Heart left ventricle (tissue), 16 donors: ENCODE measurements at regions not wholly inside any gene's neighbourhood (a gene's known extent, or its start where the extent isn't known, plus 50 kb on each side); places are given as distances from the start of the nearest gene placed in this dataset.

Source experiments
- ATAC-seq, 4 donors: fragments of 200-7000 bp; cut with Tn5 transposase; one replicate each; pipeline ENCODE4 v1.9.1; 2020 to 2022; ENCODE audit warnings: moderate library complexity in 4 of 4, mild to moderate bottlenecking in 3 of 4, moderate number of reproducible peaks in 1 of 4
- DNase-seq, 5 donors: peaks; one replicate each; pipeline ENCODE4 v3.0.0-alpha.2; 2020
- H3K27ac ChIP-seq, 12 donors: fragments of 200-600 bp; sonication (generic) in 4 of 12; one replicate each; pipeline versions ENCODE4 v1.5.0 to v1.8.0; 2016 to 2022; ENCODE audit warnings: mild to moderate bottlenecking in 2 of 12
- H3K27me3 ChIP-seq, 9 donors: fragments of 200-600 bp; sonication (generic) in 2 of 9; one replicate each; pipeline versions ENCODE4 v1.5.1 to v1.8.0; 2016 to 2022; ENCODE audit warnings: mild to moderate bottlenecking in 3 of 9
- H3K36me3 ChIP-seq, 9 donors: fragments of 200-600 bp; sonication (generic) in 2 of 9; one replicate each; pipeline versions ENCODE4 v1.5.0 to v1.8.0; 2018 to 2022; ENCODE audit warnings: mild to moderate bottlenecking in 2 of 9
- H3K4me1 ChIP-seq, 12 donors: fragments of 200-600 bp; sonication (generic) in 4 of 12; one replicate each; pipeline versions ENCODE4 v1.5.0 to v1.8.0; 2016 to 2022; ENCODE audit warnings: mild to moderate bottlenecking in 3 of 12
- H3K4me3 ChIP-seq, 12 donors: fragments of 200-600 bp; sonication (generic) in 4 of 12; one replicate each; pipeline versions ENCODE4 v1.5.0 to v1.8.0; 2017 to 2022; ENCODE audit warnings: mild to moderate bottlenecking in 9 of 12, moderate library complexity in 4 of 12
- H3K9me3 ChIP-seq, 12 donors: fragments of 200-600 bp; sonication (generic) in 4 of 12; one replicate each; pipeline versions ENCODE4 v1.5.0 to v1.8.0; 2016 to 2022; ENCODE audit warnings: mild to moderate bottlenecking in 1 of 12
- CTCF ChIP-seq, 12 donors: fragments of 200-600 bp; sonication (generic) in 4 of 12; IDR thresholded peaks; one replicate each; pipeline versions ENCODE4 v1.5.0 to v1.8.0; 2018 to 2022; ENCODE audit warnings: antibody characterized with exemption in 12 of 12, mild to moderate bottlenecking in 5 of 12
- POLR2A ChIP-seq, 2 donors: fragments of 450-650 bp; IDR thresholded peaks; one replicate each; pipeline ENCODE4 v1.6.1; 2017; ENCODE audit warnings: antibody characterized with exemption in 2 of 2, mild to moderate bottlenecking in 2 of 2, moderate library complexity in 2 of 2
- WGBS, 4 donors: extraction: QIAGEN DNeasy Blood & Tissue Kit in 2 of 4; methylation state at CpG; one replicate each; pipeline versions ENCODE4 v1.1.5 to v1.1.7; 2013 to 2018; 5-methylcytosine and 5-hydroxymethylcytosine counted together
- intact Hi-C, 10 donors: fragments of 100-400 bp; cut with DNase I; formaldehyde crosslinking; loops; one replicate each; pipeline versions ENCODE4 v1.11.1 to v1.14.2; 2022
- donor health status: ischemic (EF 13 %, LVEDD 7.1; RV severe dilation, severe dysfunction).
- donor health status: healthy with polysubstance abuse.
- donor health status: DM: no; HTN: yes; CAD: no.
- donor health status: DM: no; HTN: no; CAD: no.
- donor health status: ischemic (EF 25% LVEDD 6.9; RV normal size, moderate dysfunction).
- donor health status: ischemic (EF 25% LVEDD 5.7; RV mildly dilated, moderate dysfunction).
- donor health status: healthy.
- donor health status: DM: yes; HTN: yes; CAD: no.
- donor health status: ischemic (EF 35%, LVEDD 5.7; RV mildly dilated, moderate dysfunction).
- donor health status: nonischemic (EF 11% LVEDD 7.7; RV severe dilation, severe dysfunction).
- donor health status: DM: yes; HTN: yes; CAD: no.
- donor health status: PGD.
- donor health status: ischemic (EF 29% LVEDD 5.4; RV normal size, mild dysfunction).
- donor health status: nonischemic (EF 23%, LVEDD 6.1; RV moderate dilation, normal function).

DNA sequence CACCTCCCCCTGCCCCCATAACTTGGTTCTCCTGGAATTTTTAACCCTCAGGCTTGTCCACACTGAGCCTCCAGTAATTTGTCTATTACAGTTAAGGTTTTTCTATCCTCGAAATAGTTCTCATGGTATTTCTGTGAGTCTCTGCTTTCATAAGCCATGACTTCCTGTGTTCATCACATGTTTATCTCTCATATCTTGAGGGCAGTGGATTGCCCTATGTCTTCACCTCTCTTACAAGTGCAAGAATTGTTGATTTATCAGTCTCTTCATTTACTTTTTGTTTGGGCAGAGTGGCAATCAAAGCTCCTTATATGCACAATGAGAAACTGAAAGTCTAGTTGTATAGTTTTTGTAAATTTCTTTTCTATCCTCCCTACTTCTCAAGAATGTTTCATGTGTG, 328.4 kb downstream of the PLA2G4A start:
- Histone ChIP-seq H3K4me3 (no peak overlapping the region), H3K27ac (no peak overlapping the region), H3K27me3 (no peaks in the 10 kb centered on the region), H3K9me3 (peaks cover 0 to 20% (median 14%) of the 10 kb centered on the region in 12 donors), H3K36me3 (no peaks in the 10 kb centered on the region), H3K4me1 (no peaks in the 10 kb centered on the region)
- ATAC-seq (no peak), DNase-seq (no peak)
- 57 to 64% (median 60%) methylated on average over 1 of the region's 1 CpG for WGBS, 4 donors
- TF ChIP-seq CTCF (IDR thresholded peaks at IDR 0.05) (no peak), POLR2A (IDR thresholded peaks at IDR 0.05) (no peak)
- intact Hi-C loops = no loop called here

GRCh38 chr1:187157552-187157951, 328.8 kb downstream of the PLA2G4A start:
- TF ChIP-seq CTCF (IDR thresholded peaks at IDR 0.05) (no peak), POLR2A (IDR thresholded peaks at IDR 0.05) (no peak)
- Histone ChIP-seq H3K27ac (no peak overlapping the region), H3K9me3 (peaks cover 0 to 18% (median 11%) of the 10 kb centered on the region in 12 donors), H3K4me3 (no peak overlapping the region), H3K36me3 (no peaks in the 10 kb centered on the region), H3K4me1 (no peaks in the 10 kb centered on the region), H3K27me3 (no peaks in the 10 kb centered on the region)
- intact Hi-C loops = no loop called here
- no peak for DNase-seq
- WGBS, 4 donors = 50 to 79% (median 64%) methylated on average over 2 of the region's 2 CpGs
- ATAC-seq = no peak

- Histone ChIP-seq H3K9me3 (peaks cover 0 to 18% (median 0%) of the 10 kb centered on the region in 12 donors), H3K36me3 (no peaks in the 10 kb centered on the region), H3K4me3 (no peak overlapping the region), H3K27ac (no peak overlapping the region), H3K4me1 (no peaks in the 10 kb centered on the region), H3K27me3 (no peaks in the 10 kb centered on the region)
- DNase-seq = no peak
- no peak for ATAC-seq
- TF ChIP-seq POLR2A (IDR thresholded peaks at IDR 0.05) = no peak
- no peak for TF ChIP-seq CTCF (IDR thresholded peaks at IDR 0.05)
- intact Hi-C loops = no loop called here
Observed at GRCh38 chr1:187167555-187167954, 338.8 kb downstream of the PLA2G4A start.

DNA sequence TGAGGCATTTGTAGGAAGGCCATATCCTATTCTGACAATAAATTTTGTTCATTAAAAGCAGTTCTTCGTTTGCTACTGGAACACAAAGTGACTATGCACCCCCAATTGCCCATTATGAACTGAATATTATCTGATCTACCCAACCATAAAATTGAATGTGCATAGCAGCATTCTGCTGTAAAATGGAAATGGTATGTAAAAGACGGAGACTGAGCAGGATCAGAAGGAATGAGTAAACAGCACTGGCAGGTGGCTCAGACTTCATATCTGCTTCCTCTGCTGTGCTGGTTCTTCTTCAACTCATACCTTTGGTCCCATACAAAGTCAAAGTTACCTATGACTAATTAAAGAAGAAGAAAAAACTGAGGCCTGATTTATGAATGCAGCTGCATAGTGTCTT, 339.5 kb downstream of the PLA2G4A start:
- Histone ChIP-seq H3K36me3 (no peaks in the 10 kb centered on the region), H3K27ac (no peak overlapping the region), H3K27me3 (no peaks in the 10 kb centered on the region), H3K9me3 (peaks cover 0 to 19% (median 1%) of the 10 kb centered on the region in 12 donors), H3K4me3 (no peak overlapping the region), H3K4me1 (no peaks in the 10 kb centered on the region)
- no peak for TF ChIP-seq POLR2A (IDR thresholded peaks at IDR 0.05)
- intact Hi-C loops = no loop called here
- 41 to 67% (median 54%) methylated on average over 2 of the region's 2 CpGs for WGBS, 4 donors
- ATAC-seq (no peak), DNase-seq (no peak)

DNA sequence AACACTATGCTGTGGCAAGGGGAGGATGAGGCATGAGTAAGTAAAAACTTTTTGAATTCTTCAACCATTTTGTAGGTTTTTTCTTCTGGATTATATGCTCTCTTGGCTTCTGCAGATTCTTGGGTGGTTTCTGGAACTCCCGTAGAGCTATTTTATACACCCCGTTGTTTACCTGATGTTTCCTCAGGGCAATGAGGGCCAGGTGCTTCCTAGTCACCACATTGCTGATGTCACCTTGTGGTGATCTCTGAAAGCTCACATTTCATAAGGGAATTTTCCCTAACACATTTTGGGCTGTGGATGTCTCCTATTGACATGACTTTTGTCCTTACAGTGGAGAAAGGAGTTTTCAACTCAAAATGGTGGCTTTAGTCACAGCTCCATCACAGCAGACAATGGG, 356.6 kb downstream of the PLA2G4A start:
- Histone ChIP-seq H3K4me3 (no peak overlapping the region), H3K36me3 (no peaks in the 10 kb centered on the region), H3K9me3 (peaks cover 0 to 30% (median 5%) of the 10 kb centered on the region in 12 donors), H3K27me3 (no peaks in the 10 kb centered on the region), H3K27ac (no peak overlapping the region), H3K4me1 (no peaks in the 10 kb centered on the region)
- intact Hi-C loops = no loop called here
- WGBS, 4 donors = 82 to 95% (median 88%) methylated on average over 2 of the region's 2 CpGs
- no peak for TF ChIP-seq CTCF (IDR thresholded peaks at IDR 0.05)
- TF ChIP-seq POLR2A (IDR thresholded peaks at IDR 0.05) = no peak
- DNase-seq (no peak), ATAC-seq (no peak)
